B cell (primary cell): ENCODE measurements at regions not wholly inside any gene's neighbourhood (a gene's known extent, or its start where the extent isn't known, plus 50 kb on each side); places are given as distances from the start of the nearest gene placed in this dataset.

ENCODE experiments used
- ATAC-seq: fragments of 200-7000 bp; cut with Tn5 transposase; one replicate; pipeline ENCODE4 v1.10.0; 2021; ENCODE audit warnings: low read depth, mild to moderate bottlenecking, moderate number of reproducible peaks, moderate library complexity
- CTCF ChIA-PET: fragments of 350-600 bp; sonication (Branson Sonifier 250); formaldehyde crosslinking; loops from one replicate; lab custom pipeline; 2021; ENCODE audit warnings: antibody characterized with exemption, inconsistent platforms; lab: Charles Lee
- POLR2A ChIA-PET: fragments of 350-600 bp; sonication (Branson Sonifier 250); formaldehyde crosslinking; loops from one replicate; lab custom pipeline; 2021; ENCODE audit warnings: antibody characterized with exemption; lab: Charles Lee
- DNase-seq: peaks from one replicate; pipeline ENCODE4 v3.0.0; 2013
- H2AFZ ChIP-seq: 2 replicates; pipeline ENCODE4 v1.6.1; 2012; ENCODE audit warnings: mild to moderate bottlenecking, low read depth, low read length; ENCODE audit not compliant: insufficient read depth, poor library complexity, severe bottlenecking
- H3K27ac ChIP-seq, 2 donors: 1 replicate in 1 of 2; 2 replicates in 1 of 2; pipeline ENCODE4 v1.5.1; 2012 to 2013; ENCODE audit warnings: low read length in 2 of 2, mild to moderate bottlenecking in 2 of 2, moderate library complexity in 1 of 2
- H3K27me3 ChIP-seq, 4 experiments: fragments of 200-600 bp in 1 of 4; sonication (generic) in 1 of 4; replicated peaks in 1 of 4; 1 replicate in 2 of 4; 2 replicates in 2 of 4; pipeline versions ENCODE4 v1.6.1 to v1.7.0; 2013 to 2016; ENCODE audit warnings: low read length in 3 of 4, mild to moderate bottlenecking in 2 of 4, mixed read lengths in 1 of 4, moderate library complexity in 1 of 4; ENCODE audit not compliant: insufficient read depth in 4 of 4, control insufficient read depth in 3 of 4; ENCODE audit errors: control extremely low read depth in 1 of 4
- H3K36me3 ChIP-seq, 2 experiments: replicated peaks in 1 of 2; 1 replicate in 1 of 2; 2 replicates in 1 of 2; pipeline versions ENCODE4 v1.6.1 to v1.7.1; 2013; ENCODE audit warnings: low read length in 1 of 2; ENCODE audit not compliant: insufficient read depth in 2 of 2, control insufficient read depth in 1 of 2; ENCODE audit errors: control extremely low read depth in 1 of 2, extremely low read depth in 1 of 2
- H3K4me1 ChIP-seq, 2 donors: fragments of 200-600 bp in 1 of 2; sonication (generic) in 1 of 2; 1 replicate in 1 of 2; 2 replicates in 1 of 2; pipeline versions ENCODE4 v1.5.1 to v1.6.1; 2013 to 2017; ENCODE audit warnings: low read length in 2 of 2; ENCODE audit not compliant: control insufficient read depth in 2 of 2, insufficient read depth in 2 of 2
- H3K4me2 ChIP-seq: replicated peaks from 2 replicates; pipeline ENCODE3; 2012; ENCODE audit warnings: mild to moderate bottlenecking, low read depth, low read length; ENCODE audit not compliant: poor library complexity, severe bottlenecking
- H3K4me3 ChIP-seq, 5 experiments: fragments of 200-600 bp in 1 of 5; sonication (generic) in 1 of 5; 1 replicate in 3 of 5; 2 replicates in 2 of 5; pipeline versions ENCODE4 v1.5.1 to v1.7.0; 2011 to 2016; ENCODE audit warnings: low read length in 4 of 5, mild to moderate bottlenecking in 4 of 5, low read depth in 2 of 5, control low read depth in 1 of 5, moderate library complexity in 1 of 5; ENCODE audit not compliant: insufficient read depth in 1 of 5; ENCODE audit errors: control extremely low read depth in 1 of 5, extremely low read depth in 1 of 5
- H3K79me2 ChIP-seq: fragments of 200-600 bp; sonication (generic); one replicate; pipeline ENCODE4 v1.6.0; 2016; ENCODE audit warnings: low read length; ENCODE audit not compliant: control insufficient read depth, insufficient read depth
- H3K9ac ChIP-seq: fragments of 200-600 bp; sonication (generic); 2 replicates; pipeline ENCODE4 v1.6.1; 2017; ENCODE audit warnings: mild to moderate bottlenecking, low read length, moderate library complexity
- H3K9me3 ChIP-seq, 3 donors: one replicate each; pipeline versions ENCODE4 v1.6.1 to v1.7.1; 2013; ENCODE audit warnings: low read length in 2 of 3; ENCODE audit not compliant: control insufficient read depth in 2 of 3, insufficient read depth in 1 of 3; ENCODE audit errors: control extremely low read depth in 1 of 3
- H4K20me1 ChIP-seq: 2 replicates; pipeline ENCODE4 v1.6.0; 2012; ENCODE audit warnings: mild to moderate bottlenecking, low read length; ENCODE audit not compliant: insufficient read depth, control insufficient read depth, poor library complexity, severe bottlenecking
- H3K27ac Mint-ChIP-seq: one replicate; pipeline ENCODE4 v1.8.0; 2021; ENCODE audit warnings: mixed read lengths
- H3K27me3 Mint-ChIP-seq: one replicate; pipeline ENCODE4 v1.8.0; 2021; ENCODE audit warnings: mixed read lengths
- H3K4me1 Mint-ChIP-seq: one replicate; pipeline ENCODE4 v1.8.0; 2021; ENCODE audit warnings: mixed read lengths
- H3K4me3 Mint-ChIP-seq: one replicate; pipeline ENCODE4 v1.8.0; 2021; ENCODE audit warnings: mixed read lengths
- H3K9me3 Mint-ChIP-seq: one replicate; pipeline ENCODE4 v1.8.0; 2022; ENCODE audit warnings: mixed read lengths; ENCODE audit not compliant: insufficient read depth
- CTCF ChIP-seq: fragments of 200-600 bp; IDR thresholded peaks from one replicate; pipeline ENCODE4 v1.8.0; 2022; ENCODE audit warnings: antibody characterized with exemption, mild to moderate bottlenecking
- EZH2 ChIP-seq: IDR thresholded peaks from 2 replicates; pipeline ENCODE4 v1.6.1; 2012; ENCODE audit warnings: borderline replicate concordance, low read depth, mild to moderate bottlenecking, moderate library complexity, low read length; ENCODE audit not compliant: insufficient read depth, poor library complexity, severe bottlenecking
- WGBS: methylation state at CpG from one replicate; pipeline ENCODE4 v1.1.5; 2013; ENCODE audit warnings: missing lambda C conversion rate; ENCODE audit not compliant: insufficient coverage; 5-methylcytosine and 5-hydroxymethylcytosine counted together
- intact Hi-C: fragments of 100-400 bp; cut with micrococcal nuclease; formaldehyde crosslinking; loops from one replicate; pipeline ENCODE4 v1.10.0; 2022

GRCh38 chr15:38905632-38906031, 341.0 kb upstream of the RASGRP1 start:
- WGBS, result 100% methylated on average over 1 of the region's 1 CpG
- Histone ChIP-seq H4K20me1 (no peaks in the 10 kb centered on the region), H3K4me2 (no peak overlapping the region), H3K4me1 (no peaks in the 10 kb centered on the region), H3K79me2 (no peaks in the 10 kb centered on the region), H2AFZ (no peak overlapping the region), H3K27ac (no peak overlapping the region), H3K4me3 (no peak overlapping the region), H3K9me3 (peaks cover 0 to 4% (median 2%) of the 10 kb centered on the region in 3 donors), H3K36me3 (no peaks in the 10 kb centered on the region), H3K27me3 (no peaks in the 10 kb centered on the region), H3K9ac (no peak overlapping the region)
- H3K27ac Mint-ChIP-seq, result no peak overlapping the region
- CTCF ChIA-PET, result no interaction called here
- no peak overlapping the region for H3K4me3 Mint-ChIP-seq
- ATAC-seq (no peak), DNase-seq (no peak)
- H3K9me3 Mint-ChIP-seq, result peaks cover 6% of the 10 kb centered on the region
- no peaks in the 10 kb centered on the region for H3K27me3 Mint-ChIP-seq
- POLR2A ChIA-PET, result no interaction called here
- TF ChIP-seq CTCF (no peak), EZH2 (no peak)
- intact Hi-C loops, result no loop called here
- no peaks in the 10 kb centered on the region for H3K4me1 Mint-ChIP-seq

GRCh38 chr15:38920966-38921365, 356.4 kb upstream of the RASGRP1 start:
- H3K4me1 Mint-ChIP-seq, result no peaks in the 10 kb centered on the region
- no peaks in the 10 kb centered on the region for H3K36me3 ChIP-seq
- intact Hi-C loops, result no loop called here
- H3K4me1 ChIP-seq, result no peaks in the 10 kb centered on the region
- DNase-seq (no peak), ATAC-seq (no peak)
- no peak overlapping the region for H3K27ac ChIP-seq
- no peak overlapping the region for H3K9ac ChIP-seq
- H2AFZ ChIP-seq, result no peak overlapping the region
- H3K79me2 ChIP-seq, result no peaks in the 10 kb centered on the region
- peaks cover 2% of the 10 kb centered on the region for H3K9me3 Mint-ChIP-seq
- H3K4me3 Mint-ChIP-seq, result no peak overlapping the region
- WGBS, result no CpG with 5 or more reads among the region's 2 CpGs
- H3K27ac Mint-ChIP-seq, result no peak overlapping the region
- no peaks in the 10 kb centered on the region for H4K20me1 ChIP-seq
- POLR2A ChIA-PET, result no interaction called here
- CTCF ChIA-PET, result no interaction called here
- TF ChIP-seq EZH2 (no peak), CTCF (no peak)
- H3K4me3 ChIP-seq, result no peak overlapping the region
- no peaks in the 10 kb centered on the region for H3K27me3 ChIP-seq
- no peaks in the 10 kb centered on the region for H3K27me3 Mint-ChIP-seq
- H3K4me2 ChIP-seq, result no peak overlapping the region
- no peaks in the 10 kb centered on the region for H3K9me3 ChIP-seq
